ENCODE measurements at regions not wholly inside any gene's neighbourhood (a gene's known extent, or its start where the extent isn't known, plus 50 kb on each side); places are given as distances from the start of the nearest gene placed in this dataset.
"Not testable (repeated sequence)": the region's sequence is repeated elsewhere in the genome, so short reads cannot be mapped to it uniquely, and the experiment has no call there.

GRCh38 chr3:110670407-110670806 lies 401.2 kb upstream of the NECTIN3 start:
- DNase-seq (ENCODE audit: low read depth in 2 of 2) = no peak

GRCh38 chr3:110677506-110677905 lies 394.1 kb upstream of the NECTIN3 start:
- no peak for DNase-seq (ENCODE audit: low read depth in 2 of 2)

- DNase-seq (ENCODE audit: low read depth in 2 of 2) = no peak
Measured at GRCh38 chr3:110679285-110679684, 392.3 kb upstream of the NECTIN3 start.

- DNase-seq (ENCODE audit: low read depth in 2 of 2) = no peak
Measured at GRCh38 chr3:110680450-110680849, 391.2 kb upstream of the NECTIN3 start.

GRCh38 chr3:110684466-110684865 lies 387.1 kb upstream of the NECTIN3 start:
- no peak for DNase-seq (ENCODE audit: low read depth in 2 of 2)

GRCh38 chr3:110685630-110686029 lies 386.0 kb upstream of the NECTIN3 start:
- no peak for DNase-seq (ENCODE audit: low read depth in 2 of 2)

- DNase-seq (ENCODE audit: low read depth in 2 of 2) = no peak
Measured at GRCh38 chr3:110686701-110687100, 384.9 kb upstream of the NECTIN3 start.

GRCh38 chr3:110687138-110687537 lies 384.5 kb upstream of the NECTIN3 start:
- no peak for DNase-seq (ENCODE audit: low read depth in 2 of 2)

- DNase-seq (ENCODE audit: low read depth in 2 of 2) = no peak
Measured at GRCh38 chr3:110697961-110698360, 373.7 kb upstream of the NECTIN3 start.

GRCh38 chr3:110704332-110704731 lies 367.3 kb upstream of the NECTIN3 start:
- DNase-seq (ENCODE audit: low read depth in 2 of 2) = not testable (repeated sequence)

- DNase-seq (ENCODE audit: low read depth in 2 of 2) = no peak
Measured at GRCh38 chr3:110708156-110708555, 363.5 kb upstream of the NECTIN3 start.

- no peak for DNase-seq (ENCODE audit: low read depth in 2 of 2)
Measured at GRCh38 chr3:110710156-110710555, 361.5 kb upstream of the NECTIN3 start.

GRCh38 chr3:110710603-110711002 lies 361.0 kb upstream of the NECTIN3 start:
- DNase-seq (ENCODE audit: low read depth in 2 of 2) = no peak

- no peak for DNase-seq (ENCODE audit: low read depth in 2 of 2)
Measured at GRCh38 chr3:110711130-110711832, 360.3 kb upstream of the NECTIN3 start.

- DNase-seq (ENCODE audit: low read depth in 2 of 2) = no peak
Measured at GRCh38 chr3:110711851-110712516, 359.6 kb upstream of the NECTIN3 start.

GRCh38 chr3:110727056-110727455 lies 344.6 kb upstream of the NECTIN3 start:
- no peak for DNase-seq (ENCODE audit: low read depth in 2 of 2)

GRCh38 chr3:110731148-110731547 lies 340.5 kb upstream of the NECTIN3 start:
- no peak for DNase-seq (ENCODE audit: low read depth in 2 of 2)

GRCh38 chr3:110732420-110732819 lies 339.2 kb upstream of the NECTIN3 start:
- no peak for DNase-seq (ENCODE audit: low read depth in 2 of 2)

GRCh38 chr3:110733045-110733444 lies 338.6 kb upstream of the NECTIN3 start:
- DNase-seq (ENCODE audit: low read depth in 2 of 2) = no peak

GRCh38 chr3:110734524-110734923 lies 337.1 kb upstream of the NECTIN3 start:
- DNase-seq (ENCODE audit: low read depth in 2 of 2) = no peak

- DNase-seq (ENCODE audit: low read depth in 2 of 2) = no peak
Measured at GRCh38 chr3:110736332-110736731, 335.3 kb upstream of the NECTIN3 start.

- DNase-seq (ENCODE audit: low read depth in 2 of 2) = no peak
Measured at GRCh38 chr3:110738531-110738930, 333.1 kb upstream of the NECTIN3 start.

- DNase-seq (ENCODE audit: low read depth in 2 of 2) = no peak
Measured at GRCh38 chr3:110741891-110742290, 329.7 kb upstream of the NECTIN3 start.

GRCh38 chr3:110743202-110743601 lies 328.4 kb upstream of the NECTIN3 start:
- DNase-seq (ENCODE audit: low read depth in 2 of 2) = no peak

Data from stimulated activated CD4-positive, alpha-beta T cell treated with anti-CD3 and anti-CD28 coated beads, Interleukin-15, amount 100 ng/mL, for 48 hours (primary cell).